ENCODE measurements at regions not wholly inside any gene's neighbourhood (a gene's known extent, or its start where the extent isn't known, plus 50 kb on each side); places are given as distances from the start of the nearest gene placed in this dataset.

GRCh38 chr6:23316931-23317330 lies 747.6 kb downstream of the HDGFL1 start:
- TF ChIP-seq CTCF (IDR thresholded peaks at IDR 0.05; ENCODE audit: low read length) = no peak
- no peak for TF ChIP-seq EZH2 (IDR thresholded peaks at IDR 0.05; ENCODE audit: borderline replicate concordance, low read length)
- no peak overlapping the region for H2AFZ ChIP-seq (ENCODE audit: low read length)
- H3K9me2 ChIP-seq (ENCODE audit: low read depth, low read length) = no peaks in the 10 kb centered on the region
- no peaks in the 10 kb centered on the region for H3K36me3 ChIP-seq (ENCODE audit: insufficient read depth, low read length)
- H3K27ac ChIP-seq (ENCODE audit: low read depth, low read length, poor library complexity, severe bottlenecking) = no peak overlapping the region
- no peaks in the 10 kb centered on the region for H3F3A ChIP-seq (ENCODE audit: insufficient read depth, low read length)
- no peaks in the 10 kb centered on the region for H3K4me1 ChIP-seq (ENCODE audit: insufficient read depth, low read length, severe bottlenecking)
- H3K79me2 ChIP-seq (ENCODE audit: insufficient read depth, low read length) = no peaks in the 10 kb centered on the region
- no peak overlapping the region for H3K9ac ChIP-seq (ENCODE audit: low read length)
- H3K27me3 ChIP-seq (ENCODE audit: insufficient read depth, low read length) = no peaks in the 10 kb centered on the region
- no peak overlapping the region for H3K4me2 ChIP-seq (ENCODE audit: low read length)
- no peak overlapping the region for H3K4me3 ChIP-seq (ENCODE audit: low read depth, low read length, poor library complexity, severe bottlenecking)
- H3K9me3 ChIP-seq (ENCODE audit: low read length) = no peaks in the 10 kb centered on the region
- no peaks in the 10 kb centered on the region for H4K20me1 ChIP-seq (ENCODE audit: insufficient read depth, low read length)

DNA sequence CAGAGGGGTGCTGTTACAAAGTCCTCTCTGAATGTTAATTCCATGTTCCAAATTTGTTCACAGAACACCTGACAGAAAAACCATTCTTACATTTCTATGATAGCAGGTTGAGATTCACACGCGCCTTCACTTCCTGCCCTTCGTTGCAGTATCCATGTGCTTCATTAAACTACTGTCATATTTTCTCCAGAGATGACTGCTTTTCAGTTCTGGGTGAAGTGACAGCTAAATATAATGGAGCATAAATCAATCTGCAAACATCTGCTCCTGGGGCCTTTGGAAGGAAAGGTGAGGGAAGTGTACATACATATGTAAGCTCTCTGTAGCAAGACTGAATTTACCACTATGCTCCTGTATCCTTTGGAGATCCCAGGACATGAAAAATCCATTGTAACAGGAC lies 750.2 kb downstream of the HDGFL1 start:
- no peaks in the 10 kb centered on the region for H3K27me3 ChIP-seq (ENCODE audit: insufficient read depth, low read length)
- H4K20me1 ChIP-seq (ENCODE audit: insufficient read depth, low read length) = no peaks in the 10 kb centered on the region
- no peaks in the 10 kb centered on the region for H3K79me2 ChIP-seq (ENCODE audit: insufficient read depth, low read length)
- H3K4me2 ChIP-seq (ENCODE audit: low read length) = no peak overlapping the region
- H3K9me2 ChIP-seq (ENCODE audit: low read depth, low read length) = no peaks in the 10 kb centered on the region
- no peak overlapping the region for H3K27ac ChIP-seq (ENCODE audit: low read depth, low read length, poor library complexity, severe bottlenecking)
- no peak overlapping the region for H3K9ac ChIP-seq (ENCODE audit: low read length)
- H3K36me3 ChIP-seq (ENCODE audit: insufficient read depth, low read length) = no peaks in the 10 kb centered on the region
- H3K4me3 ChIP-seq (ENCODE audit: low read depth, low read length, poor library complexity, severe bottlenecking) = no peak overlapping the region
- no peak overlapping the region for H2AFZ ChIP-seq (ENCODE audit: low read length)
- H3F3A ChIP-seq (ENCODE audit: insufficient read depth, low read length) = no peaks in the 10 kb centered on the region
- H3K9me3 ChIP-seq (ENCODE audit: low read length) = no peaks in the 10 kb centered on the region
- no peak for TF ChIP-seq CTCF (IDR thresholded peaks at IDR 0.05; ENCODE audit: low read length)
- no peak for TF ChIP-seq EZH2 (IDR thresholded peaks at IDR 0.05; ENCODE audit: borderline replicate concordance, low read length)
- no peaks in the 10 kb centered on the region for H3K4me1 ChIP-seq (ENCODE audit: insufficient read depth, low read length, severe bottlenecking)

GRCh38 chr6:23320471-23321015 lies 751.2 kb downstream of the HDGFL1 start:
- Histone ChIP-seq H3F3A (ENCODE audit: insufficient read depth, low read length) (no peaks in the 10 kb centered on the region), H3K4me2 (ENCODE audit: low read length) (no peak overlapping the region), H3K9me2 (ENCODE audit: low read depth, low read length) (no peaks in the 10 kb centered on the region), H3K36me3 (ENCODE audit: insufficient read depth, low read length) (no peaks in the 10 kb centered on the region), H3K27ac (ENCODE audit: low read depth, low read length, poor library complexity, severe bottlenecking) (no peak overlapping the region), H3K9me3 (ENCODE audit: low read length) (no peaks in the 10 kb centered on the region), H3K4me3 (ENCODE audit: low read depth, low read length, poor library complexity, severe bottlenecking) (no peak overlapping the region), H3K27me3 (ENCODE audit: insufficient read depth, low read length) (no peaks in the 10 kb centered on the region), H3K4me1 (ENCODE audit: insufficient read depth, low read length, severe bottlenecking) (no peaks in the 10 kb centered on the region), H2AFZ (ENCODE audit: low read length) (no peak overlapping the region), H3K79me2 (ENCODE audit: insufficient read depth, low read length) (no peaks in the 10 kb centered on the region), H4K20me1 (ENCODE audit: insufficient read depth, low read length) (no peaks in the 10 kb centered on the region), H3K9ac (ENCODE audit: low read length) (no peak overlapping the region)
- TF ChIP-seq CTCF (IDR thresholded peaks at IDR 0.05; ENCODE audit: low read length) (no peak), EZH2 (IDR thresholded peaks at IDR 0.05; ENCODE audit: borderline replicate concordance, low read length) (no peak)

Measured in OCI-LY1 (cell line).